Embryonic facial prominence (tissue), 1 donor: ENCODE measurements at regions not wholly inside any gene's neighbourhood (a gene's known extent, or its start where the extent isn't known, plus 50 kb on each side); places are given as distances from the start of the nearest gene placed in this dataset.

Source experiments
- DNase-seq: peaks from one replicate; pipeline ENCODE4 v3.0.0-alpha.2; 2016; ENCODE audit errors: extremely low spot score

GRCh38 chr7:112594397-112594796 is 113.6 kb downstream of the LSMEM1 start:
- peak; percentile 66 for DNase-seq

GRCh38 chr7:112596260-112596659 is 115.5 kb downstream of the LSMEM1 start:
- no peak for DNase-seq

GRCh38 chr7:112596981-112597380 is 116.2 kb downstream of the LSMEM1 start:
- no peak for DNase-seq

GRCh38 chr7:112603673-112604072 is 122.9 kb downstream of the LSMEM1 start:
- no peak for DNase-seq

GRCh38 chr7:112610636-112611035 is 129.8 kb downstream of the LSMEM1 start:
- DNase-seq = no peak

GRCh38 chr7:112615701-112616100 is 134.9 kb downstream of the LSMEM1 start:
- no peak for DNase-seq

- DNase-seq = no peak
Observed at GRCh38 chr7:112616295-112616694, 135.5 kb downstream of the LSMEM1 start.

- DNase-seq = no peak
Observed at GRCh38 chr7:112619343-112619742, 138.6 kb downstream of the LSMEM1 start.

- no peak for DNase-seq
Observed at GRCh38 chr7:112622159-112622715, 141.4 kb downstream of the LSMEM1 start.

- no peak for DNase-seq
Observed at GRCh38 chr7:112624416-112624815, 143.6 kb downstream of the LSMEM1 start.

- no peak for DNase-seq
Observed at GRCh38 chr7:112630565-112630964, 149.8 kb downstream of the LSMEM1 start.

GRCh38 chr7:112634107-112634506 is 153.3 kb downstream of the LSMEM1 start:
- DNase-seq = no peak

- no peak for DNase-seq
Observed at GRCh38 chr7:112635742-112636141, 154.5 kb downstream of the TMEM168 start.

GRCh38 chr7:112638675-112639400 is 151.4 kb downstream of the TMEM168 start:
- DNase-seq = no peak

- no peak for DNase-seq
Observed at GRCh38 chr7:112640685-112641084, 149.5 kb downstream of the TMEM168 start.

- no peak for DNase-seq
Observed at GRCh38 chr7:112646783-112647182, 143.4 kb downstream of the TMEM168 start.

- DNase-seq = no peak
Observed at GRCh38 chr7:112648781-112649180, 141.4 kb downstream of the TMEM168 start.

- no peak for DNase-seq
Observed at GRCh38 chr7:112649560-112649959, 140.6 kb downstream of the TMEM168 start.

- no peak for DNase-seq
Observed at GRCh38 chr7:112654322-112655216, 135.6 kb downstream of the TMEM168 start.

- DNase-seq = no peak
Observed at GRCh38 chr7:112665709-112666108, 124.5 kb downstream of the TMEM168 start.

GRCh38 chr7:112668561-112668960 is 121.6 kb downstream of the TMEM168 start:
- no peak for DNase-seq

GRCh38 chr7:112669306-112669705 is 120.9 kb downstream of the TMEM168 start:
- no peak for DNase-seq

- no peak for DNase-seq
Observed at GRCh38 chr7:112670193-112670592, 120.0 kb downstream of the TMEM168 start.
